ENCODE measurements at regions not wholly inside any gene's neighbourhood (a gene's known extent, or its start where the extent isn't known, plus 50 kb on each side); places are given as distances from the start of the nearest gene placed in this dataset.

GRCh38 chrX:98191003-98191402, 1307.3 kb downstream of the RPA4 start:
- TF ChIP-seq CTCF (conservative IDR thresholded peaks at IDR 0.05; ENCODE audit: low read depth, low read length): no peak
- no peak for TF ChIP-seq MXI1 (IDR thresholded peaks at IDR 0.05; ENCODE audit: borderline replicate concordance, low read depth, low read length)
